ENCODE measurements at regions not wholly inside any gene's neighbourhood (a gene's known extent, or its start where the extent isn't known, plus 50 kb on each side); places are given as distances from the start of the nearest gene placed in this dataset.

DNA sequence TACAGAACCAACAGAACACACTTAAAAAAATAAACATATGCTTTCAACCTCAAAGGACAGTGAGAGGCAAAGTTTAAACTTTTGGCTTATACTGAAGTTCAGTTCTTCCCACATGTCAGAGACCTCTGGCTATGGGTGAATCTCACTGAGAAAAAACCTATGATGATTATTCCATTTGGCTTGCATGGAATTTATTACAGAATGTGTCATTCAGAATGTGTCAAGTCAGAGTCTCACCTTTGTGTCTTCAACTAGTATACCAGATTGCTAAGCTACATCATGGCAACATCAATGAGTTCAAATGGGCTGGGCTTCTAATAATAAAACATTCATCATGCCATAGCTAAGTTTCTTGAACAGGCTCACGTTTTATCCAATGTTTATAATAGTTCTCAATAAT lies 987.0 kb downstream of the NTRK3 start:
- H3K4me3 ChIP-seq (ENCODE audit: low read depth, low read length) = no peak overlapping the region
- in situ Hi-C loops (cut with HindIII; ENCODE audit: low sequenced_read_pairs) = no loop called here
- no peak for TF ChIP-seq CTCF (IDR thresholded peaks at IDR 0.05; ENCODE audit: low read depth, low read length, missing control alignments)

DNA sequence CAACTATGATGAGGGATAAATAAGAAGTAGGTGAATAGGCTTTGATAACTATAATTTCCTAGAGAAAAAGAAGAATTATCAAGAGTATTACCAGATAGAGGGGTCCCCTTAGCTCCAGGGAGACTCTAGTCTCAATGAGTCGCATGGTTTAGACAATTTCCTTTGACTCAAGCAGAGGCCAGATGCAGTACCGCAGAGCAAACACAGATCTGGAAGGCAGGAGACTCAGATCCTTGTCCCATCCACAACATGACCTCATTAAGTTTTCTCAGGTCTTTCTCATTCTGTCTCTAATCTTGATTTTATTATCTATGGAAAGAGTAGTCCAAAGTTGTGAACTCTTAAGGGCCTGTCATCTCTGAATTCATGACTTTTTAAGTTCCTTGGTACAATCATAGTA lies 987.9 kb downstream of the NTRK3 start:
- in situ Hi-C loops (cut with HindIII; ENCODE audit: low sequenced_read_pairs) = no loop called here
- no peak for DNase-seq (ENCODE audit: low read depth)
- H3K4me3 ChIP-seq (ENCODE audit: low read depth, low read length) = no peak overlapping the region
- no peak for TF ChIP-seq CTCF (IDR thresholded peaks at IDR 0.05; ENCODE audit: low read depth, low read length, missing control alignments)

More for the DNA sequence above, 987.0 kb downstream of the NTRK3 start:
- no peak for DNase-seq (ENCODE audit: low read depth)

DNA sequence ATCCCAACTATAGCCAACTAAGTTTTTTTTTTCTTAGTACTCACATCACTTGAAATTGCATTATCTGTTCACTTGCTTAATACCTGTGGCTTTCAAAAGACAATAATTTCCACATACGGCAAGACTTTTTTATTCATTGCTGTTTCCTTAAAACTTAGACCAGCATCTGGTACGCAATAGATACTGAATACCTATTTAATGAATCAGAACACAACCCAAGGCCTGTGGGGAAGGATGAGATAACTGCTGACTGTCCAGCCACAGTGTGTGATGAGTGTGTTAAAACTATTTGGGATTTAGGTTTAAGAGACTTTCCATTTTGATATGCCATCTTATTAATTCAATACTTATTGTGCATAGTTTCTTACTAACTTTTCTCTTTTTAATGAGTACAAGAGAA lies 988.7 kb downstream of the NTRK3 start:
- no peak overlapping the region for H3K4me3 ChIP-seq (ENCODE audit: low read depth, low read length)
- TF ChIP-seq CTCF (IDR thresholded peaks at IDR 0.05; ENCODE audit: low read depth, low read length, missing control alignments) = no peak
- DNase-seq (ENCODE audit: low read depth) = peak; percentile 61
- in situ Hi-C loops (cut with HindIII; ENCODE audit: low sequenced_read_pairs) = no loop called here

DNA sequence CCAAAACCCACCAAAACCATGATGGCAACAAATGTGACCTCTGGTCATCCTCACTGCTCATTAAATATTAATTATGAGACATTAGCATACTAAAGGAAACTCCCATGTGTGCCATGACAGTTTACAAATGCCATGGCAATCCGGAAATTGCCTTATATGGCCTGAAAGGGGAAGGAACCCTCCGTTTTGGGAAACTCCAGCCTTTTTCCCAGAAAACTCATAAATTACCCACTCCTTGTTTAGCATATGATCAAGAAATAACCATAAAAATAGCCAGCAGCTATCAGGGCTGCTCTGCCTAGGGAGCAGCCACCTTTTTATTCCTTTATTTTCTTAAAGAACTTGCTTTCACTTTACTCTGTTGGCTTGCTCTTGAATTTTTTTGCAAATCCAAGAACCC lies 992.7 kb downstream of the NTRK3 start:
- in situ Hi-C loops (cut with HindIII; ENCODE audit: low sequenced_read_pairs) = no loop called here
- no peak for TF ChIP-seq CTCF (IDR thresholded peaks at IDR 0.05; ENCODE audit: low read depth, low read length, missing control alignments)
- no peak for DNase-seq (ENCODE audit: low read depth)
- H3K4me3 ChIP-seq (ENCODE audit: low read depth, low read length) = no peak overlapping the region

DNA sequence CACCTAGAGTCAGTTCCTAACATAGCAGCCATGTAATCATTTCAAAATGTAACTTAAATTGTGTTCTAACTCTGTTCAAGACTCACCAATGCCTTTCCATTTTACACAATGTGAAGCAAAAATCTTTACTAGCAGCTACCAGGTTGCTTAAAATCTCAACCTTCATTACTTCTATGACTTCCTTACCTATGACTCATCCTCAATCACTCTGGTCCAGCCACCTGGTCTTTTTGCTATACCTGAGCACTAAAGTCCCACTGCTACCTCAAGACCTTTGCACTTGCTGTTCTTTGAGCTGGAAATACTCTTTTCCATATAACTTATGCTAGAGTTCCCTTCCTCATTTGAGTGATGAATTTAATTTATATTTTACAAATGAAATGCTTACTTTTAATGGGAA lies 993.2 kb downstream of the NTRK3 start:
- H3K4me3 ChIP-seq (ENCODE audit: low read depth, low read length) = no peak overlapping the region
- in situ Hi-C loops (cut with HindIII; ENCODE audit: low sequenced_read_pairs) = no loop called here
- no peak for DNase-seq (ENCODE audit: low read depth)
- no peak for TF ChIP-seq CTCF (IDR thresholded peaks at IDR 0.05; ENCODE audit: low read depth, low read length, missing control alignments)

GRCh38 chr15:87245592-87245991 lies 1010.9 kb downstream of the NTRK3 start:
- in situ Hi-C loops (cut with HindIII; ENCODE audit: low sequenced_read_pairs) = no loop called here
- TF ChIP-seq CTCF (IDR thresholded peaks at IDR 0.05; ENCODE audit: low read depth, low read length, missing control alignments) = no peak
- H3K4me3 ChIP-seq (ENCODE audit: low read depth, low read length) = no peak overlapping the region
- no peak for DNase-seq (ENCODE audit: low read depth)

DNA sequence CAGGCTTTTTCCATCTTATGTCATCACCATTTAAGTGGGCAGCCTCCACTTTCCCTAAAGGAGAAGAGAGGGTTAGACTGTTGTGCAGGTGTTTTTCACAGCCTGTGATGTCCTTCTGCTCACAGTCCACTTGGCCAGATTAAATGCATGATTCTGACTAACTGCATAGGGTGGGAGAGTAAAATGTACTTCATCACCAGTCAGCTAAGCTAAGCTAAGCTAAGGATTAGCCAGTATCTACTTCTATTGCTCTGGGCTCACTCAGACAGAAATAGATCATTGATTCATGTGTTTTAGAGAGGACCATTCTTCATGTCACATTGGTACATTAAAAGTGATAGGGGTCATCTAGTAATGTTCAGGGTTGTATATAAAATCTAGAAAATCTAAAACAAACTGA lies 1013.1 kb downstream of the NTRK3 start:
- no peak for DNase-seq (ENCODE audit: low read depth)
- TF ChIP-seq CTCF (IDR thresholded peaks at IDR 0.05; ENCODE audit: low read depth, low read length, missing control alignments) = no peak
- in situ Hi-C loops (cut with HindIII; ENCODE audit: low sequenced_read_pairs) = no loop called here
- no peak overlapping the region for H3K4me3 ChIP-seq (ENCODE audit: low read depth, low read length)

Measured in astrocyte of the cerebellum (primary cell).